Astrocyte of the spinal cord (primary cell): ENCODE measurements at regions not wholly inside any gene's neighbourhood (a gene's known extent, or its start where the extent isn't known, plus 50 kb on each side); places are given as distances from the start of the nearest gene placed in this dataset.

ENCODE experiments used
- DNase-seq: peaks from one replicate; pipeline ENCODE4 v3.0.0; 2011; ENCODE audit warnings: low read depth, low spot score
- H3K4me3 ChIP-seq: 2 replicates; pipeline ENCODE4 v1.5.1; 2011; ENCODE audit warnings: low read depth, mild to moderate bottlenecking, low read length, moderate library complexity
- in situ Hi-C: cut with HindIII; loops from 2 replicates; pipeline ENCODE4 v1.10.0; 2017; ENCODE audit warnings: low sequenced_read_pairs
- TF ChIP-seq, protein P1 (sequence below): IDR thresholded peaks from 2 replicates; pipeline ENCODE4 v1.5.1; 2012; ENCODE audit warnings: low read depth, mild to moderate bottlenecking, low read length, inconsistent platforms

DNA sequence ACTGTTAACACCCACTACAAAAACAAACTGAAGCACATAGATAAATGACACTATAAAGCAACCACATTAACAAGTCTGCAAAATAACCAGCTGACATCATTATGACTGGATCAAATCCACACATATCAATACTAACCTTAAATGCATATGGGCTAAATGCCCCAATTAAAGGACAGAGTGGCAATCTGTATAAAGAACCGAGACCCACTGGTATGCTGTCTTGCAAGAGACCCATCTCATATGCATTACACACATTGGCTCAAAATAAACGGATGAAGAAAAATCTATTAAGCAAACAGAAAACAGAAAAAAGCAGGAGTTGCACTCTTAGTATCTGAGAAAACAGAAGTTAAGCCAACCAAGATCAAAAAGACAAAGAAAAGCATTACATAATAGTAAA is 1375.4 kb downstream of the ZPLD1 start:
- in situ Hi-C loops: no loop called here
- H3K4me3 ChIP-seq: no peak overlapping the region
- TF ChIP-seq, protein P1, sequence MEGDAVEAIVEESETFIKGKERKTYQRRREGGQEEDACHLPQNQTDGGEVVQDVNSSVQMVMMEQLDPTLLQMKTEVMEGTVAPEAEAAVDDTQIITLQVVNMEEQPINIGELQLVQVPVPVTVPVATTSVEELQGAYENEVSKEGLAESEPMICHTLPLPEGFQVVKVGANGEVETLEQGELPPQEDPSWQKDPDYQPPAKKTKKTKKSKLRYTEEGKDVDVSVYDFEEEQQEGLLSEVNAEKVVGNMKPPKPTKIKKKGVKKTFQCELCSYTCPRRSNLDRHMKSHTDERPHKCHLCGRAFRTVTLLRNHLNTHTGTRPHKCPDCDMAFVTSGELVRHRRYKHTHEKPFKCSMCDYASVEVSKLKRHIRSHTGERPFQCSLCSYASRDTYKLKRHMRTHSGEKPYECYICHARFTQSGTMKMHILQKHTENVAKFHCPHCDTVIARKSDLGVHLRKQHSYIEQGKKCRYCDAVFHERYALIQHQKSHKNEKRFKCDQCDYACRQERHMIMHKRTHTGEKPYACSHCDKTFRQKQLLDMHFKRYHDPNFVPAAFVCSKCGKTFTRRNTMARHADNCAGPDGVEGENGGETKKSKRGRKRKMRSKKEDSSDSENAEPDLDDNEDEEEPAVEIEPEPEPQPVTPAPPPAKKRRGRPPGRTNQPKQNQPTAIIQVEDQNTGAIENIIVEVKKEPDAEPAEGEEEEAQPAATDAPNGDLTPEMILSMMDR: no peak
- no peak for DNase-seq

DNA sequence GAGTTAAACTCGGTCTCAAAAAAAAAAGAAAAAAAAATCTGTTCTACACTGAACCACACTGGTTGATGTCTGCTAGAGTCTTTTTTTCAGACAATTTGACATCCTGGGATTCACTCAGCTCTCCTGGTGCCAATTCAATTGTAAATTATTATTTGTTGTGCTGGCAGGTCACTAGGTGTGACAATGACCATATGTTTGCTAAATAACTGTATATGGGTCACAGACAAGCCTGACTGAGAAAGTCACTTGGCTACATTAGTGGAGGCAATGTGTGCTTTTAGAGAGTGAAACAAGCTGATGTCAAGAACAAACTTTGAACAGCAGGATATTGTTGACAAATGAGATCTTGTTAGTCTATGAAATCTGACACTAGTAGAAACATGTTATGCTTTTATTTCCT is 1379.1 kb downstream of the ZPLD1 start:
- in situ Hi-C loops: no loop called here

DNA sequence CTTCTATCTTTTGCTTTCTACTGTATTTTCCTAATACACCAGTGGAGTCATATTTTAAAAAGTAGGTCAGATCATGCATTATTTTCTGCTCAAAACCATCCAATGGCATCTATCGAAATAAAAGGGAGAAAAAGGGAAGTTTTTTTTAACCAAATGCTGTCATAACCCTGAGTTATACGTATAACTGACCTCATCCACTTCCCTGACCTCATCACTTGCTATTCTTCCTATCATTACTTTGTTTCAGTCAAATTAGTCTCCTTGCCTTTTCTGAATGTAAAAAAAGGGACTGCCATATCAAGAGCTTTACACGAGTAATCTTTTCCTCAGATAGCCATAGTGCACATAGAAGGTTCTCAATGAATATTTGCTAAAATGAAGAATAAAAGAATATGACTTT is 1383.6 kb downstream of the ZPLD1 start:
- no peak for DNase-seq
- TF ChIP-seq, protein P1: no peak
- H3K4me3 ChIP-seq: no peak overlapping the region
- in situ Hi-C loops: no loop called here

More for the DNA sequence above, 1379.1 kb downstream of the ZPLD1 start:
- no peak for DNase-seq
- H3K4me3 ChIP-seq: no peak overlapping the region
- TF ChIP-seq, protein P1: no peak

DNA sequence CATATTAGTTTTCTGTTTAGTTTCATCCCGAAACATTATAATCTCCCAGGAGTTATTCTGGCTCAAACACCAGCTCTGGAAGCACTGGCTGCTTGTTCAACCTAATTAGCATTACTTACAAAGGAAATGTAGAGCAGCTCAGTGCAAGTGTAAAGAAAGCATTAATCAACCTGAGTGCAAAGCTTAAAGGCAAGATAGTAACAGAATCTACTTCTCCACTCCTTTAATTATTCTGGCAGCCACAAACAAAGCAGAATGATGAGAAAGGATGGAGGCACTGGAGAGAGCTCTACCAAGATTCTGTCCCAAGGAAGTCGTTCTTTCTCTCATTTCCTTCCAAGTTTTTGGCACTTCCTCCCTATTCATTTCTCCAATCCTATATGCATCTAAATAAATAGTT is 1384.0 kb downstream of the ZPLD1 start:
- TF ChIP-seq, protein P1: no peak
- no peak for DNase-seq
- no peak overlapping the region for H3K4me3 ChIP-seq
- in situ Hi-C loops: no loop called here

DNA sequence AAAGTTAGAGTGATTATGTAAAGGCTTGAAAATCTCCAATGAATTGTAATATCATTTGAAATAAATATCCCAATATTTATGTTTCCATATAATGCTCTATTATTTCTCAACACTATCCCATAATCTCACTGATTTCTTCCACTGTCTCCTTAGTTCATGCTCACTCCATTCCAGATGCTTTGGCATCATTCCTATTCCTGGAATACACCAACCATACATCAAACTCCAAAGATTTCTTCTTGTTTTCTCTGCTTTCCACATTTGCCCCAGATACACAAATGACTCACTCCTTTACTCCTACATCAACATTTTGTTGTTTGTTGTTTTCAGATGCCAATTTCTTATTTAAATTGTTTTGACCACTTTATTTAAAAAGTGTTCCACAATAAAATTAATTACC is 1390.8 kb downstream of the ZPLD1 start:
- TF ChIP-seq, protein P1: no peak
- H3K4me3 ChIP-seq: no peak overlapping the region
- in situ Hi-C loops: no loop called here
- DNase-seq: no peak

DNA sequence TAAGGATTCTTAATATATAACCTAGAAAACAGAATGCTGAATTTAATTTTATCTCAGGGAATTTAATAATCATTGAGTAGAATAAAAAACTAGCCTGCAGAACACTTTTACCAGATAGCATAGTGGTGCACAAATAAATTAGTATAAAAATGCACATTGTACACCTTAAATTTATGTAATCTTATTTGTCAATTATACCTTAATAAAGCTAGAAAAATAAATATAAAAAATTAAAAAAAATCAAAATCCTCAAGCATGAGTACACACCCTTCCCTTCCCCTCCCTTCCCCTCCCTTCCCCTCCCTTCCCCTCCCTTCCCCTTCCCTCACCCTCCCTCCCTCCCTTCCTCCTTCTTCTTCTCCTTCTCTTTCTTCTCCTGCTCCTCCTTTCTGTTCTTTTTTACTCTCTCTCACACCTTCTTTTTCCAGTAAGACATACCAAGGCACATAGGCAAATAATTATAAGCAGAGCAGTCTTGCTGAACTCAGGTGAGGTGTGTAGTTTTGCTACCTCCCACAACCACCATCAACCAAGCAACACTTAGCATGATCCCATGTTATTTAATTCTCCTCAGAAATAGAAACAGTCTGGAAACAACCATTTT is 1395.0 kb downstream of the ZPLD1 start:
- in situ Hi-C loops: no loop called here
- TF ChIP-seq, protein P1: no peak
- no peak overlapping the region for H3K4me3 ChIP-seq
- no peak for DNase-seq
